MM.1S (cell line): ENCODE measurements at regions not wholly inside any gene's neighbourhood (a gene's known extent, or its start where the extent isn't known, plus 50 kb on each side); places are given as distances from the start of the nearest gene placed in this dataset.

Experiments used
- DNase-seq: peaks from one replicate; pipeline ENCODE4 v3.0.0-alpha.2; 2015
- H2AFZ ChIP-seq: fragments of 300-600 bp; sonication (generic); 2 replicates; pipeline ENCODE4 v1.6.0; 2016; ENCODE audit warnings: antibody characterized with exemption, low read length
- H3F3A ChIP-seq: fragments of 300-600 bp; sonication (generic); 2 replicates; pipeline ENCODE4 v1.6.1; 2016; ENCODE audit warnings: mild to moderate bottlenecking, antibody characterized with exemption, low read length, moderate library complexity, mixed read lengths; ENCODE audit not compliant: insufficient read depth
- H3K27ac ChIP-seq: fragments of 300-600 bp; sonication (generic); 2 replicates; pipeline ENCODE4 v1.5.1; 2016; ENCODE audit warnings: mild to moderate bottlenecking, low read length
- H3K27me3 ChIP-seq: fragments of 300-600 bp; sonication (generic); replicated peaks from 2 replicates; pipeline ENCODE4 v1.6.0; 2016; ENCODE audit warnings: low read length; ENCODE audit not compliant: insufficient read depth
- H3K36me3 ChIP-seq: fragments of 300-600 bp; sonication (generic); replicated peaks from 2 replicates; pipeline ENCODE4 v1.6.1; 2016; ENCODE audit warnings: mild to moderate bottlenecking, low read length, mixed read lengths; ENCODE audit not compliant: insufficient read depth
- H3K4me1 ChIP-seq: fragments of 300-600 bp; sonication (generic); 2 replicates; pipeline ENCODE4 v1.6.1; 2016; ENCODE audit warnings: low read length, mixed read lengths
- H3K4me2 ChIP-seq: fragments of 300-600 bp; sonication (generic); 2 replicates; pipeline ENCODE4 v1.6.0; 2016; ENCODE audit warnings: low read depth, low read length
- H3K4me3 ChIP-seq: fragments of 300-600 bp; sonication (generic); 2 replicates; pipeline ENCODE4 v1.5.1; 2016; ENCODE audit warnings: low read length, mixed read lengths
- H3K79me2 ChIP-seq: fragments of 300-600 bp; sonication (generic); 2 replicates; pipeline ENCODE4 v1.6.1; 2016; ENCODE audit warnings: mixed run types, low read length, mixed read lengths
- H3K9ac ChIP-seq: fragments of 300-600 bp; sonication (generic); 2 replicates; pipeline ENCODE4 v1.6.1; 2016; ENCODE audit warnings: low read length, mixed read lengths
- H3K9me2 ChIP-seq: fragments of 300-600 bp; sonication (generic); replicated peaks from 2 replicates; pipeline ENCODE4 v1.6.1; 2016; ENCODE audit warnings: mild to moderate bottlenecking, low read length, mixed read lengths; ENCODE audit not compliant: insufficient read depth
- H3K9me3 ChIP-seq: fragments of 300-600 bp; sonication (generic); replicated peaks from 2 replicates; pipeline ENCODE4 v1.6.1; 2016; ENCODE audit warnings: mild to moderate bottlenecking, low read length, mixed read lengths; ENCODE audit not compliant: insufficient read depth
- H4K20me1 ChIP-seq: fragments of 300-600 bp; sonication (generic); 2 replicates; pipeline ENCODE4 v1.6.1; 2016; ENCODE audit warnings: mild to moderate bottlenecking, low read length, moderate library complexity, mixed read lengths; ENCODE audit not compliant: insufficient read depth
- EZH2 ChIP-seq: fragments of 300-600 bp; sonication (generic); optimal IDR thresholded peaks from 2 replicates; pipeline ENCODE3; 2017; ENCODE audit warnings: low read depth, mild to moderate bottlenecking, antibody characterized with exemption, low read length, mixed read lengths
- EZH2phosphoT487 ChIP-seq: fragments of 300-600 bp; sonication (generic); IDR thresholded peaks from 2 replicates; pipeline ENCODE4 v1.6.1; 2018; ENCODE audit warnings: antibody characterized with exemption, low read length
- TF ChIP-seq, protein P1 (sequence below): fragments of 300-600 bp; sonication (generic); IDR thresholded peaks from 2 replicates; pipeline ENCODE4 v1.5.1; 2016; ENCODE audit warnings: antibody characterized with exemption, low read length, mixed read lengths

DNA sequence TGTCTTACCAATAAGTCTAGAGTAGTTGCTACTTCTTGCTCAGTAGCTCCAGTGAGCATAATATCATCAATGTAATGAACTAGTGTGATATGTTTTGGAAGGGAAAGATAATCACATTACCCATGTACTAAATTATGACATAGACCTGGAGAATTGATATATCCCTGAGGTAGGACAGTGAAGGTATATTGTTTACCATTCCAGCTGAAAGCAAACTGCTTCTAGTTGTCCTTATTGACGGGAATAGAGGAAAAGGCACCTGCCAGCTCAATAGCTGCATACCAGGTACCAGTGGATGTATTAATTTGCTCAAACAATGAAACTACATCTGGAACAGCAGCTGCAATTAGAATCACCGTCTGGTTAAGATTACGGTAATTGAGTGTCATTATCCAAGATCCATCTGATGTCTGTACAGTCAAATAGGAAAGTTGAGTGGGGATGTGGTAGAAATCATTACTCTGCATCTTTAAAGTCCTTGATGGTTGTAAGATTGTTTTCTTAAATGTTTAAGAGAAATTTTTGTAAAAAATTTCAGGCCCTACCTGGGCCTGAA, 100.0 kb upstream of the ARHGAP5 start:
- Histone ChIP-seq H3K4me1 (no peaks in the 10 kb centered on the region), H4K20me1 (no peaks in the 10 kb centered on the region), H3K4me2 (no peak overlapping the region), H3K79me2 (no peaks in the 10 kb centered on the region), H2AFZ (no peak overlapping the region), H3K27ac (no peak overlapping the region), H3F3A (no peaks in the 10 kb centered on the region), H3K9me3 (no peaks in the 10 kb centered on the region), H3K27me3 (no peaks in the 10 kb centered on the region), H3K4me3 (no peak overlapping the region), H3K9ac (no peak overlapping the region), H3K36me3 (no peaks in the 10 kb centered on the region), H3K9me2 (no peaks in the 10 kb centered on the region)
- TF ChIP-seq EZH2 (no peak), EZH2phosphoT487 (no peak)
- TF ChIP-seq, protein P1, sequence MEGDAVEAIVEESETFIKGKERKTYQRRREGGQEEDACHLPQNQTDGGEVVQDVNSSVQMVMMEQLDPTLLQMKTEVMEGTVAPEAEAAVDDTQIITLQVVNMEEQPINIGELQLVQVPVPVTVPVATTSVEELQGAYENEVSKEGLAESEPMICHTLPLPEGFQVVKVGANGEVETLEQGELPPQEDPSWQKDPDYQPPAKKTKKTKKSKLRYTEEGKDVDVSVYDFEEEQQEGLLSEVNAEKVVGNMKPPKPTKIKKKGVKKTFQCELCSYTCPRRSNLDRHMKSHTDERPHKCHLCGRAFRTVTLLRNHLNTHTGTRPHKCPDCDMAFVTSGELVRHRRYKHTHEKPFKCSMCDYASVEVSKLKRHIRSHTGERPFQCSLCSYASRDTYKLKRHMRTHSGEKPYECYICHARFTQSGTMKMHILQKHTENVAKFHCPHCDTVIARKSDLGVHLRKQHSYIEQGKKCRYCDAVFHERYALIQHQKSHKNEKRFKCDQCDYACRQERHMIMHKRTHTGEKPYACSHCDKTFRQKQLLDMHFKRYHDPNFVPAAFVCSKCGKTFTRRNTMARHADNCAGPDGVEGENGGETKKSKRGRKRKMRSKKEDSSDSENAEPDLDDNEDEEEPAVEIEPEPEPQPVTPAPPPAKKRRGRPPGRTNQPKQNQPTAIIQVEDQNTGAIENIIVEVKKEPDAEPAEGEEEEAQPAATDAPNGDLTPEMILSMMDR: no peak
- DNase-seq: no peak

DNA sequence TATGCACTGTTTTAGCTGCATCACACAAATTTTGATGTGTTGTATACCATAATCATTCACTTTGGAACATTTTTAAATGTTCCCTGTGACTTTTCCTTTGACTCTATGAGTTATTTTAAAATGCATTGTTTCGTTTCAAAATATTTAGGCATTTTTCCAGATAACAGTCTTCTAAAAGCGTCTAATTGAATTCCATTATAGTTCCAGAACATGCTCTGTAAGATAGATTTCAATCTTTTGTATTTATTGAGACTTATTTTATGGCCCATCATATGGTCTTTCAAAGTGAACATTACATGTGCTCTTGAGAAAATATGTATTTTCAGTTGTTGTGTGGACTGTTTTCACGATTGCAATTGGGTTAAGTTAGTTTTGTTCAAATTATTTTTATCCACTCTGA, 98.7 kb upstream of the ARHGAP5 start:
- H3K4me2 ChIP-seq: no peak overlapping the region
- no peaks in the 10 kb centered on the region for H3K9me3 ChIP-seq
- H3K4me3 ChIP-seq: no peak overlapping the region
- no peaks in the 10 kb centered on the region for H4K20me1 ChIP-seq
- no peaks in the 10 kb centered on the region for H3F3A ChIP-seq
- no peaks in the 10 kb centered on the region for H3K79me2 ChIP-seq
- no peak overlapping the region for H3K27ac ChIP-seq
- no peak overlapping the region for H3K9ac ChIP-seq
- no peaks in the 10 kb centered on the region for H3K36me3 ChIP-seq
- no peak for DNase-seq
- H2AFZ ChIP-seq: no peak overlapping the region
- no peak for TF ChIP-seq EZH2
- no peak for TF ChIP-seq EZH2phosphoT487
- TF ChIP-seq, protein P1: no peak
- no peaks in the 10 kb centered on the region for H3K27me3 ChIP-seq
- H3K9me2 ChIP-seq: no peaks in the 10 kb centered on the region
- no peaks in the 10 kb centered on the region for H3K4me1 ChIP-seq

DNA sequence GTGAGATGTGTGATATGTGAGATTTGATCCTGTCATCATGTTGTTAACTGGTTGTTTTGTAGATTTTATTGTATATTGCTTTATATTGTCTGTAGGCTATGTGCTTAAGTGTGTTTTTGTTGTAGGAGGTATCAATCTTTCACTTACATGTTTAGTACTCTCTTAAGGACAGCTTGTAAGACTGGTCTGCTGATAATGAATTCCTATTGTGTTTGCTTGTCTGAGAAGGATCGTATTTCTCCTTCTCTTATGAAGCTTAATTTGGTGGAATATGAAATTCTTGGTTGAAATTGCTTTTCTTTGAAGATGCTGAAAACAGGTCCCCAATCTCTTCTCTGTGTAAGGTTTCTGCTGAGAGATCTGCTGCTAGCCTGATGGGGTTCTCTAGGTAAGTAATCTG, 94.5 kb upstream of the ARHGAP5 start:
- Histone ChIP-seq H3K9ac (no peak overlapping the region), H3K79me2 (no peaks in the 10 kb centered on the region), H3K4me1 (no peaks in the 10 kb centered on the region), H3K4me2 (no peak overlapping the region), H3K9me2 (no peaks in the 10 kb centered on the region), H3K9me3 (no peaks in the 10 kb centered on the region), H4K20me1 (no peaks in the 10 kb centered on the region), H3F3A (no peaks in the 10 kb centered on the region), H3K4me3 (no peak overlapping the region), H3K36me3 (no peaks in the 10 kb centered on the region), H3K27me3 (no peaks in the 10 kb centered on the region), H2AFZ (no peak overlapping the region), H3K27ac (no peak overlapping the region)
- TF ChIP-seq, protein P1: no peak
- no peak for TF ChIP-seq EZH2phosphoT487
- no peak for TF ChIP-seq EZH2
- no peak for DNase-seq
